Astrocyte of the spinal cord (primary cell): ENCODE measurements at regions not wholly inside any gene's neighbourhood (a gene's known extent, or its start where the extent isn't known, plus 50 kb on each side); places are given as distances from the start of the nearest gene placed in this dataset.

Experiments
- DNase-seq: peaks from one replicate; pipeline ENCODE4 v3.0.0; 2011; ENCODE audit warnings: low read depth, low spot score
- H3K4me3 ChIP-seq: 2 replicates; pipeline ENCODE4 v1.5.1; 2011; ENCODE audit warnings: low read depth, mild to moderate bottlenecking, low read length, moderate library complexity
- CTCF ChIP-seq: IDR thresholded peaks from 2 replicates; pipeline ENCODE4 v1.5.1; 2012; ENCODE audit warnings: low read depth, mild to moderate bottlenecking, low read length, inconsistent platforms
- in situ Hi-C: cut with HindIII; loops from 2 replicates; pipeline ENCODE4 v1.10.0; 2017; ENCODE audit warnings: low sequenced_read_pairs

GRCh38 chr18:27501671-27502070, 316.6 kb upstream of the CHST9 start:
- in situ Hi-C loops, result no loop called here
- no peak overlapping the region for H3K4me3 ChIP-seq
- no peak for TF ChIP-seq CTCF
- no peak for DNase-seq

- in situ Hi-C loops, result no loop called here
- no peak for TF ChIP-seq CTCF
- DNase-seq, result no peak
- H3K4me3 ChIP-seq, result no peak overlapping the region
Observed at GRCh38 chr18:27500531-27500930, 315.4 kb upstream of the CHST9 start.

- no peak for TF ChIP-seq CTCF
- DNase-seq, result no peak
- in situ Hi-C loops, result no loop called here
- no peak overlapping the region for H3K4me3 ChIP-seq
Observed at GRCh38 chr18:27497246-27497645, 312.1 kb upstream of the CHST9 start.

GRCh38 chr18:27493182-27493581, 308.1 kb upstream of the CHST9 start:
- in situ Hi-C loops, result no loop called here
- no peak for DNase-seq
- no peak for TF ChIP-seq CTCF
- no peak overlapping the region for H3K4me3 ChIP-seq

GRCh38 chr18:27491772-27492171, 306.7 kb upstream of the CHST9 start:
- DNase-seq, result no peak
- in situ Hi-C loops, result no loop called here

GRCh38 chr18:27483276-27483675, 298.2 kb upstream of the CHST9 start:
- no peak for DNase-seq
- in situ Hi-C loops, result no loop called here
- no peak overlapping the region for H3K4me3 ChIP-seq
- TF ChIP-seq CTCF, result no peak

More at GRCh38 chr18:27491772-27492171, 306.7 kb upstream of the CHST9 start:
- H3K4me3 ChIP-seq, result no peak overlapping the region
- no peak for TF ChIP-seq CTCF

- DNase-seq, result no peak
- no peak overlapping the region for H3K4me3 ChIP-seq
- TF ChIP-seq CTCF, result no peak
- in situ Hi-C loops, result no loop called here
Observed at GRCh38 chr18:27478459-27478858, 293.4 kb upstream of the CHST9 start.
